Stimulated activated CD8-positive, alpha-beta memory T cell treated with anti-CD3 and anti-CD28 coated beads, Interleukin-15, amount 100 ng/mL, for 4 hours (primary cell): ENCODE measurements at regions not wholly inside any gene's neighbourhood (a gene's known extent, or its start where the extent isn't known, plus 50 kb on each side); places are given as distances from the start of the nearest gene placed in this dataset.

Source experiments
- DNase-seq, 2 donors: peaks; one replicate each; pipeline ENCODE4 v3.0.0-alpha.2; 2020; ENCODE audit warnings: low read depth in 2 of 2

GRCh38 chr10:130615457-130615856 is 479.3 kb downstream of the GLRX3 start:
- no peak for DNase-seq

- DNase-seq: no peak
These were observed 481.8 kb downstream of the GLRX3 start for GRCh38 chr10:130617985-130618384.

- DNase-seq: no peak
These were observed 482.5 kb downstream of the GLRX3 start for GRCh38 chr10:130618647-130619046.

GRCh38 chr10:130621231-130621775 is 485.1 kb downstream of the GLRX3 start:
- no peak for DNase-seq

GRCh38 chr10:130623680-130624267 is 487.6 kb downstream of the GLRX3 start:
- DNase-seq: no peak

- no peak for DNase-seq
These were observed 491.3 kb downstream of the GLRX3 start for GRCh38 chr10:130627346-130628045.

- DNase-seq: no peak
These were observed 493.9 kb downstream of the GLRX3 start for GRCh38 chr10:130630135-130630534.

GRCh38 chr10:130631142-130632096 is 495.2 kb downstream of the GLRX3 start:
- DNase-seq: no peak

GRCh38 chr10:130634816-130635215 is 498.6 kb downstream of the GLRX3 start:
- DNase-seq: no peak

GRCh38 chr10:130635528-130635927 is 499.3 kb downstream of the GLRX3 start:
- DNase-seq: no peak

GRCh38 chr10:130636313-130636930 is 500.2 kb downstream of the GLRX3 start:
- DNase-seq: no peak

GRCh38 chr10:130637089-130637676 is 501.0 kb downstream of the GLRX3 start:
- DNase-seq: no peak

- DNase-seq: no peak
These were observed 502.8 kb downstream of the GLRX3 start for GRCh38 chr10:130638991-130639390.

- DNase-seq: no peak
These were observed 506.7 kb downstream of the GLRX3 start for GRCh38 chr10:130642926-130643325.

- DNase-seq: no peak
These were observed 511.1 kb downstream of the GLRX3 start for GRCh38 chr10:130647341-130647740.

GRCh38 chr10:130648807-130649206 is 512.6 kb downstream of the GLRX3 start:
- DNase-seq: no peak

GRCh38 chr10:130652544-130652943 is 516.4 kb downstream of the GLRX3 start:
- no peak for DNase-seq

GRCh38 chr10:130652964-130653578 is 516.9 kb downstream of the GLRX3 start:
- no peak for DNase-seq

- DNase-seq: no peak
These were observed 518.5 kb downstream of the GLRX3 start for GRCh38 chr10:130654726-130655125.

- no peak for DNase-seq
These were observed 519.4 kb downstream of the GLRX3 start for GRCh38 chr10:130655313-130656186.
